Kidney epithelial cell (primary cell): ENCODE measurements at regions not wholly inside any gene's neighbourhood (a gene's known extent, or its start where the extent isn't known, plus 50 kb on each side); places are given as distances from the start of the nearest gene placed in this dataset.
"Not testable (repeated sequence)": the region's sequence is repeated elsewhere in the genome, so short reads cannot be mapped to it uniquely, and the experiment has no call there.

ENCODE experiments used
- DNase-seq: peaks from one replicate; pipeline ENCODE4 v3.0.0-alpha.2; 2010; ENCODE audit warnings: low read depth
- H3K27me3 ChIP-seq: 2 replicates; pipeline ENCODE4 v1.6.0; 2011; ENCODE audit warnings: low read length; ENCODE audit not compliant: control insufficient read depth, insufficient read depth
- H3K36me3 ChIP-seq: 2 replicates; pipeline ENCODE4 v1.5.1; 2011; ENCODE audit warnings: low read length; ENCODE audit not compliant: control insufficient read depth, insufficient read depth
- H3K4me3 ChIP-seq: 2 replicates; pipeline ENCODE4 v1.5.1; 2011; ENCODE audit warnings: low read depth, mild to moderate bottlenecking, control low read depth, low read length
- TF ChIP-seq, protein P1 (sequence below): IDR thresholded peaks from 2 replicates; pipeline ENCODE4 v1.5.1; 2011; ENCODE audit warnings: mild to moderate bottlenecking, moderate library complexity, low read length, control low read depth, inconsistent platforms; ENCODE audit not compliant: insufficient read depth, poor library complexity, severe bottlenecking

DNA sequence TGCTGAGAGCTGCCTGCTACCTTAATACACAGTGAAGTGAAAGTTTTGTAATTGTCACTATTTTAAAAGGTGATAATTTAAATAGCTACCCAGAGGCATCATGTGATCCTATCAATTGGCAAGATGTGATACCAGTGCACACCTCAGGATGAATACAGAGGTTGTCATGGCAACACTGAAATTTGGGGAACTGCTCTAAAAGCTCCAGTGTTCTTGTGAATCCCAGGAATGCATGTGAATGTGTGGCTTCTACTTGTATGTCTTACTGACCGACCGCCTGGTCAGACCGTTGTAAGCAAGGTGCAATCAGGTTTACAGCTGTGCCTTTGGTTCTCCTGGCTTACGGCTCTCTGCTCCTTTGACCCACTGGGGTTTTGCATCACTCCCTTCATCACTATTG lies 146.3 kb upstream of the GJE1 start:
- no peak overlapping the region for H3K4me3 ChIP-seq
- no peaks in the 10 kb centered on the region for H3K36me3 ChIP-seq
- TF ChIP-seq, protein P1, sequence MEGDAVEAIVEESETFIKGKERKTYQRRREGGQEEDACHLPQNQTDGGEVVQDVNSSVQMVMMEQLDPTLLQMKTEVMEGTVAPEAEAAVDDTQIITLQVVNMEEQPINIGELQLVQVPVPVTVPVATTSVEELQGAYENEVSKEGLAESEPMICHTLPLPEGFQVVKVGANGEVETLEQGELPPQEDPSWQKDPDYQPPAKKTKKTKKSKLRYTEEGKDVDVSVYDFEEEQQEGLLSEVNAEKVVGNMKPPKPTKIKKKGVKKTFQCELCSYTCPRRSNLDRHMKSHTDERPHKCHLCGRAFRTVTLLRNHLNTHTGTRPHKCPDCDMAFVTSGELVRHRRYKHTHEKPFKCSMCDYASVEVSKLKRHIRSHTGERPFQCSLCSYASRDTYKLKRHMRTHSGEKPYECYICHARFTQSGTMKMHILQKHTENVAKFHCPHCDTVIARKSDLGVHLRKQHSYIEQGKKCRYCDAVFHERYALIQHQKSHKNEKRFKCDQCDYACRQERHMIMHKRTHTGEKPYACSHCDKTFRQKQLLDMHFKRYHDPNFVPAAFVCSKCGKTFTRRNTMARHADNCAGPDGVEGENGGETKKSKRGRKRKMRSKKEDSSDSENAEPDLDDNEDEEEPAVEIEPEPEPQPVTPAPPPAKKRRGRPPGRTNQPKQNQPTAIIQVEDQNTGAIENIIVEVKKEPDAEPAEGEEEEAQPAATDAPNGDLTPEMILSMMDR: no peak
- no peaks in the 10 kb centered on the region for H3K27me3 ChIP-seq
- DNase-seq: no peak

DNA sequence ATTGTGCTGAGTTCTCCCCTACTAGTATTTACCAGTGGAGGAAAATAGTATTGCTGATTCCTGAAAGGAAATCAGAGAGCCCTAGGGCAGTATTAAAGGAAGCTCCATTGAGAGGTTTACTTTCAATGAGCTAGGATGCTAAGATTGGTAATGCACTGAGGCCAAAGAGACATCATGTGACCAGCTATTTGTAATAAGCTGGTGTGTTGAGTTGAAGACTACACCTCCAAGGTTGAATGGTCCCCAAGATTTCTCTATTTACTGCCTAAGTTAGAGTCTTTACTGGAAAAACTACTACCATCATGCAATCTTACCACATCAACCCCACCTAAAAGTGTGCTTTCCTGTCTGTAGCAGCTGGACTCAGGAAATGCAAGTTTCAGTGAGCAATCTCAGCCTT lies 151.5 kb upstream of the GJE1 start:
- TF ChIP-seq, protein P1: no peak
- no peaks in the 10 kb centered on the region for H3K36me3 ChIP-seq
- no peaks in the 10 kb centered on the region for H3K27me3 ChIP-seq
- DNase-seq: no peak
- no peak overlapping the region for H3K4me3 ChIP-seq

DNA sequence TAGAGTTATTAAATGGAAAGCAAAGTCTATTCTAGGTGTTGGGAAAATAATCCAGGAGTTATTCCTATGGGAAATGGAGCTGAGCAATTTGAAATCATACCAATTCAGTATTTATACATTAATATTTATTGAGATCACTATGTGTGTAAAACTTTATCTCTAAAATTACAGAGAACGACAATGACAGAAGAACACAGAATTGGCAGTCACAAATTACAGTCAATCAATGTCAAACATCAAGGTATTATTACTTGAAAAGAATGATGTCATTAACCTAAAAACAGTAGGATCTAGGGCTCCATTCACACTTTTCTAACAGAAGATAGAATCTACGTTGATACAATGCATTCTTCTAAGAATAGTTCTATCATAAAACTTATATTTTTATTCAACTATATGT lies 154.9 kb upstream of the GJE1 start:
- no peak for DNase-seq
- no peak overlapping the region for H3K4me3 ChIP-seq
- no peaks in the 10 kb centered on the region for H3K27me3 ChIP-seq
- H3K36me3 ChIP-seq: no peaks in the 10 kb centered on the region
- TF ChIP-seq, protein P1: no peak

DNA sequence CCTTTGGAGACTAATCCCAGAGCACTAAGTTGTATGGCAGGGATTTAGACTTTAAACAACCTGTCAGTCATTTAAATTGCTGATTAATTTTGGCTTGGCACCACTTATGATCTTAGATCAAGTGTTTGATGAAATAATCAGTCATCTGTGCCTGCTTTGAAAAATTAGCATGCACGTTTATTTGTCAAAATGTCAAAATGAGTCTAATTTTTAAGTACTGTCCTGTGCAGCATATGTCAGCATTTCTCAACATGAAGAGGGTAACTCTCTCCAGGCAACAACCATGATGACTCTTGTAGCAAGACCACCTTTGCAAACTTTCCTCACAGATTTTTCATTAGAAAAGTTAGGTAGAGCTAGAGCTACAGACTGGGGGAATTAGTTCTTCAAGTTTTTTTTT lies 155.7 kb upstream of the GJE1 start:
- no peaks in the 10 kb centered on the region for H3K27me3 ChIP-seq
- no peaks in the 10 kb centered on the region for H3K36me3 ChIP-seq
- no peak overlapping the region for H3K4me3 ChIP-seq
- TF ChIP-seq, protein P1: no peak
- DNase-seq: no peak

DNA sequence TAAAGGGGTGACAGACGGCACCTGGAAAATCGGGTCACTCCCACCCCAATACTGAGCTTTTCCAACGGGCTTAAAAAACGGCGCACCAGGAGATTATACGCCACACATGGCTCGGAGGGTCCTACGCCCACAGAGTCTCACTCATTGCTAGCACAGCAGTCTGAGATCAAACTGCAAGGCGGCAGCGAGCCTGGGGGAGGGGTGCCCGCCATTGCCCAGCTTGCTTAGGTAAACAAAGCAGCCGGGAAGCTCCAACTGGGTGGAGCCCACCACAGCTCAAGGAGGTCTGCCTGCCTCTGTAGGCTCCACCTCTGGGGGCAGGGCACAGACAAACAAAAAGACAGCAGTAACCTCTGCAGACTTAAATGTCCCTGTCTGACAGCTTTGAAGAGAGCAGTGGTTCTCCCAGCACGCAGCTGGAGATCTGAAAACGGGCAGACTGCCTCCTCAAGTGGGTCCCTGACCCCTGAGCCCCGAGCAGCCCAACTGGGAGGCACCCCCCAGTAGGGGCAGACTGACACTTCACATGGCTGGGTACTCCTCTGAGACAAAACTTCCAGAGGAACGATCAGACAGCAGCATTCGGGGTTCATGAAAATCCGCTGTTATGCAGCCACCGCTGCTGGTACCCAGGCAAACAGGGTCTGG lies 162.8 kb upstream of the GJE1 start:
- not testable (repeated sequence) for H3K27me3 ChIP-seq, H3K4me3 ChIP-seq, H3K36me3 ChIP-seq, DNase-seq

DNA sequence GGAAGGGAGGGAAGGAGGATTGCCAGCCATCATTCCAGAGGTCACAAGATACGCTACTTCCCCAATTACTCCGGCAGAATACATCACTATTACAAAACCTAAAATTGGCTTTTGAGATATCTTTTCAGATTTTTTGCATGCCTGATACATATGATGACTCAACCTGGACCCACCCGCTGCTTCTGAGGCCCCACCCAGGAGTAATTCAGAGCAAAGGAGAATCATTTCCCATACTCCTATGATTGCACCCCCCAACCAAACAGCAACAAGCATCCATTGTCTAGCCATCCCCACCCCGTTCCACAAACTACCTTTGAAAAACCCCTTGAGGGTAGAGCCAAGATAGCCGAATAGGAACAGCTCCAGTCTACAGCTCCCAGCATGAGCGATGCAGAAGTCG lies 163.5 kb upstream of the GJE1 start:
- DNase-seq: no peak
- H3K4me3 ChIP-seq: no peak overlapping the region
- TF ChIP-seq, protein P1: no peak
- no peaks in the 10 kb centered on the region for H3K27me3 ChIP-seq
- H3K36me3 ChIP-seq: no peaks in the 10 kb centered on the region
